ENCODE measurements at regions not wholly inside any gene's neighbourhood (a gene's known extent, or its start where the extent isn't known, plus 50 kb on each side); places are given as distances from the start of the nearest gene placed in this dataset.

DNA sequence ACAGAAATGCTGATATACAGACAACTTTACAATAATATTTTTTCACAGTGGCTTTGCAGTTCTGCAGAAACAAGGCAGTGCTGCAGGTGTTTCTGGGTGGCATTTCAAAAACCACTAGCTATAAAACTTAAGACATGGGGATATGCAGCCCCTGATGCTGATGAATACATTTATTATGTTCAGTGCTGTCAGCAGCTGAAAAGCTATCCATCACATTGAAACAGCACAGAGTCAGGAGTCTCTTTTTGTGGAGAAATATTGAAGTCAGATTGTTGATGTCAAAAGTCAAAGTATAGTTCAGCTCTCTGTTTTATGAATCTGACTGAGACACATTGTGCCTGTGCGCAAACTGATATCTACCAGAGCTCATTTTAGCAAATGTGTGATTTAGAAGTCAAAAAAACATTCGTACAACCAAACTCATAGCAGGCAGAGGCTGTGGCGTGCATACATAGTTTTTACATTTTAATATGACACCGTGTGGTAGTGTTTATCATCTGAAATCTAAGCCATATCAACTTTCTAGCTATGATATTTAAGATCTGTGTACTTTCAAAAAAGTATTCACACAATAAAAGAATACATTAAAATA, 467.6 kb downstream of the PRKD1 start:
- Histone ChIP-seq H3K9me3 (no peaks in the 10 kb centered on the region), H3K27me3 (no peaks in the 10 kb centered on the region), H3K36me3 (no peaks in the 10 kb centered on the region), H3K4me1 (no peaks in the 10 kb centered on the region), H3K27ac (replicated peaks in 1 of 4) (no peak overlapping the region), H3K4me3 (no peak overlapping the region)
- TF ChIP-seq POLR2AphosphoS5 (IDR thresholded peaks at IDR 0.05) = no peak
- no peak for TF ChIP-seq EP300 (IDR thresholded peaks at IDR 0.05)
- 58% methylated on average over 4 of the region's 4 CpGs for WGBS
- no peak for DNase-seq (ENCODE audit: extremely low spot score)
- intact Hi-C loops (cut with DNase I) = no loop called here

GRCh38 chr14:29461101-29461500, 466.5 kb downstream of the PRKD1 start:
- H3K36me3 ChIP-seq = no peaks in the 10 kb centered on the region
- no peaks in the 10 kb centered on the region for H3K9me3 ChIP-seq
- 82% methylated on average over 6 of the region's 6 CpGs for WGBS
- intact Hi-C loops (cut with DNase I) = no loop called here
- no peak for TF ChIP-seq POLR2A (IDR thresholded peaks at IDR 0.05; ENCODE audit: low read depth)
- H3K27me3 ChIP-seq = no peaks in the 10 kb centered on the region
- no peaks in the 10 kb centered on the region for H3K4me1 ChIP-seq
- H3K4me3 ChIP-seq = no peak overlapping the region
- no peak overlapping the region for H3K27ac ChIP-seq (replicated peaks in 1 of 4)
- no peak for DNase-seq (ENCODE audit: extremely low spot score)

DNA sequence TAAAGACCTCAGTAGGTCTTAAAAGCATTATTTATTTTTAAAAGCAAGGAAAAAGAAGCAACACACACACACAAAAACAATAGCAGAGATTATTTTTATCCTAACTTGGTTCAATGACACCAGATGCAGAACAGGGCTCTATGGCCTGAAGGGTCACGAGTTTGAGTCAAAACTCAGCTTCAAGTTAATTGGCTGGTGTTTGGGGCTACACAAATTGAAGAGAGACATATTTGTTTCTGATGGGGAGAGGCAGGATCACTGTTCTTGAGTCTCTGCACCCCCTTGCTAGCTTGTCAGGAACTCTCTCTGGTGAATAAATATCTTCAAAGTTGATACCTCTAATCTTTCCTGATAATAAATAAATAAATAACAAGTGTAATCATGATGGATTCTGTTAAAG, 466.1 kb downstream of the PRKD1 start:
- DNase-seq (ENCODE audit: extremely low spot score) = no peak
- Histone ChIP-seq H3K4me1 (no peaks in the 10 kb centered on the region), H3K27me3 (no peaks in the 10 kb centered on the region), H3K36me3 (no peaks in the 10 kb centered on the region), H3K9me3 (no peaks in the 10 kb centered on the region), H3K27ac (replicated peaks in 1 of 4) (no peak overlapping the region), H3K4me3 (no peak overlapping the region)
- TF ChIP-seq EP300 (IDR thresholded peaks at IDR 0.05) = no peak
- TF ChIP-seq CTCF (IDR thresholded peaks at IDR 0.05) = no peak
- TF ChIP-seq POLR2A (IDR thresholded peaks at IDR 0.05; ENCODE audit: low read depth) = no peak
- no peak for TF ChIP-seq POLR2AphosphoS5 (IDR thresholded peaks at IDR 0.05)
- intact Hi-C loops (cut with DNase I) = no loop called here
- WGBS = 73% methylated on average over 1 of the region's 1 CpG

DNA sequence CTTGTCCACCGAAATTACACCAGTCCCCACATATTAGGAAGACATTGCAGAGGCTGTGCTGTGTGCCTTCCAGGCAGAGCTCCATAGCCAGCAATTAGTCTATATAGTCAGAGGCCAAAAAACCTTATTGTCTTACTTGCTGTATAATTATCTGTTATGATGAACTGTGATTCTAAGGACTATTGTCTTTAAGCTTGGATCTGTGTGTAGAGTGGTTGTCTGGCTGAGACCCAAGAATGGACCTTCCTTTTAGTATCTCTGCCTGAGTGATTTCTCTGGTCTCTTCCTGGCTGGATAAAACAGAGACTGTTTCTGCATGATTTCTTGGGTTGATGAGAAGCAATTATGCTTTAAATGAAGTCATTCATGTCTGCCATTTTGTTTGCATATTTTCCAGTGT, 465.3 kb downstream of the PRKD1 start:
- Histone ChIP-seq H3K4me3 (no peak overlapping the region), H3K36me3 (no peaks in the 10 kb centered on the region), H3K27me3 (no peaks in the 10 kb centered on the region), H3K9me3 (no peaks in the 10 kb centered on the region), H3K27ac (replicated peaks in 1 of 4) (no peak overlapping the region), H3K4me1 (no peaks in the 10 kb centered on the region)
- DNase-seq (ENCODE audit: extremely low spot score) = no peak
- intact Hi-C loops (cut with DNase I) = no loop called here
- 62% methylated on average over 1 of the region's 1 CpG for WGBS
- TF ChIP-seq POLR2A (IDR thresholded peaks at IDR 0.05; ENCODE audit: low read depth) (no peak), POLR2AphosphoS5 (IDR thresholded peaks at IDR 0.05) (no peak), EP300 (IDR thresholded peaks at IDR 0.05) (no peak), CTCF (IDR thresholded peaks at IDR 0.05) (no peak)

GRCh38 chr14:29462772-29463171, 464.9 kb downstream of the PRKD1 start:
- no peak for DNase-seq (ENCODE audit: extremely low spot score)
- H3K27me3 ChIP-seq = no peaks in the 10 kb centered on the region
- H3K9me3 ChIP-seq = no peaks in the 10 kb centered on the region
- TF ChIP-seq CTCF (IDR thresholded peaks at IDR 0.05) = no peak
- TF ChIP-seq POLR2A (IDR thresholded peaks at IDR 0.05; ENCODE audit: low read depth) = no peak
- TF ChIP-seq POLR2AphosphoS5 (IDR thresholded peaks at IDR 0.05) = no peak
- no peak for TF ChIP-seq EP300 (IDR thresholded peaks at IDR 0.05)
- WGBS = 91% methylated on average over 2 of the region's 2 CpGs
- no peak overlapping the region for H3K4me3 ChIP-seq
- H3K27ac ChIP-seq (replicated peaks in 1 of 4) = no peak overlapping the region
- intact Hi-C loops (cut with DNase I) = no loop called here
- H3K4me1 ChIP-seq = no peaks in the 10 kb centered on the region
- H3K36me3 ChIP-seq = no peaks in the 10 kb centered on the region

DNA sequence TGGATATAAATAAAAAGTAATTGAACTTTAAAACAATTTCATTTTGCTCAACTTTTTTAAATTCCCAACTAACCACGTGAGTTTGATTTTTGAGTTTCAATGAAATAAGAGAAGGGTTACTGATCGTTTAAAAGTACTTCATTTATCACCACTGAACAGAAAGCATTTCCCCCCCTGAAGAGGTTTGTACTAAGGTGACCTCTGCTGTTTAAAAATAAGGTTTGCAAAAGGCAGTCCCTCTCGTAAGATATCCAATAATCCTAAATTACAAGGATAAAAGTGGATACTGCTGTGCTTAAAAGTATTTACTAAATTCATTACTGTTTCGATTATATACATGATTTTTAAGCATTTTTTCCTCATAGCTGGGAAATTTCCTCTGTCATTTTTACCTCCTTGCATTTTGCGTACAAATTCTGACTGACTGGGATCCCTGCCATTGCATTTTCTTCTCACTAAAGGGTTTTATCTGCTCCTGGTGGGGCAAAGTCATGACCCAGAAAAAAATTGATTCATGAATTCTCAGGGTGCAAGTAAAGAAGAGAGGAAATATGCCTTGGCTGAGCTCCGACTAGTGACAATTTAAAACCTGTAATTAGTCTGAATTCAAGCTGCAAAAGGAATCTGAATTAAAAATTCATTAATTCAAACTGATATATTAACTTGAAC, 463.8 kb downstream of the PRKD1 start:
- TF ChIP-seq CTCF (IDR thresholded peaks at IDR 0.05) = no peak
- TF ChIP-seq EP300 (IDR thresholded peaks at IDR 0.05) = no peak
- no peak for TF ChIP-seq POLR2A (IDR thresholded peaks at IDR 0.05; ENCODE audit: low read depth)
- no peak for TF ChIP-seq POLR2AphosphoS5 (IDR thresholded peaks at IDR 0.05)
- DNase-seq (ENCODE audit: extremely low spot score) = no peak
- Histone ChIP-seq H3K36me3 (no peaks in the 10 kb centered on the region), H3K27ac (replicated peaks in 1 of 4) (no peak overlapping the region), H3K9me3 (no peaks in the 10 kb centered on the region), H3K4me3 (no peak overlapping the region), H3K4me1 (no peaks in the 10 kb centered on the region), H3K27me3 (no peaks in the 10 kb centered on the region)
- intact Hi-C loops (cut with DNase I) = no loop called here
- whole genome bisulfite sequencing = 35% methylated on average over 6 of the region's 6 CpGs
